Activated T-helper 1 cell treated with anti-CD3 and anti-CD28 coated beads, Interleukin-12 subunit alpha, Interleukin-12 subunit beta, Interleukin-2, Interleukin-4 antibody, amounts not matched to agents 30 ng/mL and 10 ng/mL and 1 ng/mL, durations not matched to agents 14 hours and 24 hours and 36 hours (primary cell): ENCODE measurements at regions not wholly inside any gene's neighbourhood (a gene's known extent, or its start where the extent isn't known, plus 50 kb on each side); places are given as distances from the start of the nearest gene placed in this dataset.

Source experiments
- DNase-seq: peaks from one replicate; pipeline ENCODE4 v3.0.0; 2021; ENCODE audit warnings: low spot score
- H3K27ac Mint-ChIP-seq: one replicate; pipeline ENCODE4 v1.8.0; 2021; ENCODE audit warnings: mild to moderate bottlenecking, mixed read lengths
- H3K27me3 Mint-ChIP-seq: one replicate; pipeline ENCODE4 v1.8.0; 2022; ENCODE audit warnings: mild to moderate bottlenecking, moderate library complexity, mixed read lengths; ENCODE audit not compliant: insufficient read depth
- H3K36me3 Mint-ChIP-seq: one replicate; pipeline ENCODE4 v1.8.0; 2021; ENCODE audit warnings: low read depth, mixed read lengths
- H3K4me1 Mint-ChIP-seq: one replicate; pipeline ENCODE4 v1.8.0; 2021; ENCODE audit warnings: low read depth, mixed read lengths
- H3K4me3 Mint-ChIP-seq: one replicate; pipeline ENCODE4 v1.8.0; 2021; ENCODE audit warnings: mild to moderate bottlenecking, moderate library complexity, mixed read lengths
- H3K9me3 Mint-ChIP-seq: one replicate; pipeline ENCODE4 v1.8.0; 2021; ENCODE audit warnings: mixed read lengths
- intact Hi-C: fragments of 100-400 bp; cut with micrococcal nuclease; formaldehyde crosslinking; loops from one replicate; pipeline ENCODE4 v1.15.1; 2024

DNA sequence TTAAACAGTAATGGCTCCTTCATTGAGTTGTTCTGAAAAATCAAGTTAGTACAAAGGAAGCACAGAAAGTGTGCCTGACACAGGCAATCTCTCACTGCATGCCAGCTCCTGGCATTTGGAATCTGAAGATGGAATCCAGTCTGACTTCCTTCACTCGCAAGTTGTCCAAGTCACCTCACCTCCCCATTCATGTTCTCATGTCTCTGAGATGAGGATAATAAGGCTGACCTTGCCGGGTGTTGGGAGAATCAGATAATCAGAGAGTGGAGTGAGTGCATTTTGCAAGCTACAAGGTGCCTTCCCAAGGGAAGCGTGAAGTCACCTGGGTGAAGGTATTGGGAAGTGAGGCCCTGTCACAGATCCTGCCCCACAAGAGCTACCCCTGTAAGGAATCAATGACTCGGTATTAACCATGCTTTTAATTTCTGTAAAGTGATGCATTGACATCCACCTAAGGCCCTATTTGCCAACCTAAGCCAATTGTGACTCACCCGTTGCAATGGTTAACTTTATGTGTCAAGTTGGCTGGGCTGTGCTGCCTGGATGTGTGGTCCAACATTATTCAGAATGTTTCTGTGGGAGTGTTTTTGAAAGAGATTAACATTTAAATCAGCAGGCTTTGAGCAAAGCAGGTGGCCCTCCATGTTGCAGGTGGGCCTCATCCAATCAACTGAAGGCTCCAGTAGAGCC lies 62.5 kb upstream of the TARBP1 start:
- Mint-ChIP-seq H3K27me3 (no peaks in the 10 kb centered on the region), H3K9me3 (no peaks in the 10 kb centered on the region), H3K27ac (no peak overlapping the region), H3K4me3 (no peak overlapping the region), H3K36me3 (no peaks in the 10 kb centered on the region), H3K4me1 (peaks cover 44% of the 10 kb centered on the region)
- DNase-seq = no peak
- intact Hi-C loops = no loop called here

GRCh38 chr1:234540404-234540762 lies 61.4 kb upstream of the TARBP1 start:
- H3K27ac Mint-ChIP-seq = no peak overlapping the region
- H3K36me3 Mint-ChIP-seq = no peaks in the 10 kb centered on the region
- intact Hi-C loops = no loop called here
- no peaks in the 10 kb centered on the region for H3K9me3 Mint-ChIP-seq
- peaks cover 41% of the 10 kb centered on the region for H3K4me1 Mint-ChIP-seq
- H3K27me3 Mint-ChIP-seq = no peaks in the 10 kb centered on the region
- H3K4me3 Mint-ChIP-seq = no peak overlapping the region
- DNase-seq = no peak

GRCh38 chr1:234539666-234540403 lies 60.9 kb upstream of the TARBP1 start:
- no peak overlapping the region for H3K4me3 Mint-ChIP-seq
- no peak for DNase-seq
- H3K4me1 Mint-ChIP-seq = peaks cover 35% of the 10 kb centered on the region
- H3K27ac Mint-ChIP-seq = no peak overlapping the region
- no peaks in the 10 kb centered on the region for H3K36me3 Mint-ChIP-seq
- intact Hi-C loops = no loop called here
- no peaks in the 10 kb centered on the region for H3K27me3 Mint-ChIP-seq
- H3K9me3 Mint-ChIP-seq = no peaks in the 10 kb centered on the region

DNA sequence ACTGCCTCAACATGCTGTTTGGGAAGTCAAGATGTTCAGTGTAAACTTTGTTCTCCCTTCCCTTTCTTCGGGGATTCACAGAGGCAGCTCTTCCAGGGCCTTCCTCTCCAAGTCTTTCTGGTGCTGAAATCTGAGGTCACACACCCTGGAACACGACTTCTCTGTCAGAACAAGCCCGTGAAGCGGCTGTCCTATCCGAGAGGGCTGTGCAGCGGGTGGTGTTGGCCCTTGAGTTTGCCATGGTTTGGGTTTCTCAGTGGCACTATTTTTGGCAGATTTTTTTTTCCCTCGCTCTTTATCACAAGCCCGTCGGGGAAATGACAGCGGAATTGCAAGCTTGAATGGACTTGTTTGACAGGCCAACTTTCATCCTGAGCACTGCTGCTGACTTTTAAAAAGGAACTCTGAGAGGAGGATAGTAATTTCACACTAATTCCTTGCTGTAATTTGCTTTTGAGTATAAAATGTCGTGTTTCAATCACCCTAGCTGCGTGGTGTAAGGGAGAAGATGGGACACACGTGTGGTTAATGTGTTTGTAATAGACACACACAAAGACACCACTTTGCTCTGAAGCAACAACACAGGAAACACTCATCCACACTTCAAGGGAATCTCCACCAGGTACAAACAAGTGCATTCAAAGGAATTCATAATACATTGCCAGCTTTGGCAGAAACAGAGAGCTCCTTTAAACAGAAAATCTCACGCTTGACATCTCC lies 60.1 kb upstream of the TARBP1 start:
- Mint-ChIP-seq H3K27ac (no peak overlapping the region), H3K4me3 (no peak overlapping the region), H3K27me3 (no peaks in the 10 kb centered on the region), H3K9me3 (no peaks in the 10 kb centered on the region), H3K4me1 (peaks cover 28% of the 10 kb centered on the region), H3K36me3 (no peaks in the 10 kb centered on the region)
- intact Hi-C loops = no loop called here
- no peak for DNase-seq

GRCh38 chr1:234538062-234538731 lies 59.2 kb upstream of the TARBP1 start:
- intact Hi-C loops = no loop called here
- Mint-ChIP-seq H3K4me1 (peaks cover 19% of the 10 kb centered on the region), H3K27ac (no peak overlapping the region), H3K9me3 (no peaks in the 10 kb centered on the region), H3K27me3 (no peaks in the 10 kb centered on the region), H3K4me3 (no peak overlapping the region), H3K36me3 (no peaks in the 10 kb centered on the region)
- DNase-seq = no peak

- Mint-ChIP-seq H3K9me3 (no peaks in the 10 kb centered on the region), H3K4me3 (no peak overlapping the region), H3K4me1 (peaks cover 11% of the 10 kb centered on the region), H3K27ac (no peak overlapping the region), H3K36me3 (no peaks in the 10 kb centered on the region), H3K27me3 (no peaks in the 10 kb centered on the region)
- no peak for DNase-seq
- intact Hi-C loops = no loop called here
These were observed 58.3 kb upstream of the TARBP1 start for GRCh38 chr1:234537236-234537635.

- no peak for DNase-seq
- Mint-ChIP-seq H3K27me3 (no peaks in the 10 kb centered on the region), H3K36me3 (no peaks in the 10 kb centered on the region), H3K9me3 (no peaks in the 10 kb centered on the region), H3K27ac (no peak overlapping the region), H3K4me3 (no peak overlapping the region), H3K4me1 (peaks cover 9% of the 10 kb centered on the region)
- intact Hi-C loops = no loop called here
These were observed 57.8 kb upstream of the TARBP1 start for GRCh38 chr1:234536741-234537140.

- no peak for DNase-seq
- Mint-ChIP-seq H3K36me3 (no peaks in the 10 kb centered on the region), H3K9me3 (no peaks in the 10 kb centered on the region), H3K27me3 (no peaks in the 10 kb centered on the region), H3K4me3 (no peak overlapping the region), H3K27ac (no peak overlapping the region), H3K4me1 (peaks cover 9% of the 10 kb centered on the region)
- intact Hi-C loops = no loop called here
These were observed 57.0 kb upstream of the TARBP1 start for GRCh38 chr1:234535763-234536515.

DNA sequence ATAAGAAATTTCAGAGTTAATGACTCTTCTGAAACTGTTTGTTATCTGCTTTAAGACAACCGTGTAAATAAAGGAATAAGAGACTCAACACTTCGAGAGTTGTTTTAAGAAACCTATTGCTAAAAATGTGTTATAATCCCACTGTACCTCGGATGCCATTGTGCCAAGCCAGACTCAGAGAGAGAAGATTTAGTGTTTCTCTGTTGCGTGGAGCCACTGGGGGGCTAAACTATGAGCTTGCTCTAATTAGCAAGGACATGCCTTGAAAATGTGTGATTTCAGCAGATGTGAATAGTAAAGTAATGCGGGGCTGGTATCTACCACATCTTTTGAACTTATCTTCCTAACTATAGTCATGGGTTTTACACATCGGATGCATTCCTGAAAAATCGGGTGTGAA lies 56.2 kb upstream of the TARBP1 start:
- peaks cover 9% of the 10 kb centered on the region for H3K4me1 Mint-ChIP-seq
- H3K36me3 Mint-ChIP-seq = no peaks in the 10 kb centered on the region
- no peak overlapping the region for H3K27ac Mint-ChIP-seq
- intact Hi-C loops = no loop called here
- no peaks in the 10 kb centered on the region for H3K27me3 Mint-ChIP-seq
- H3K4me3 Mint-ChIP-seq = no peak overlapping the region
- DNase-seq = no peak
- H3K9me3 Mint-ChIP-seq = no peaks in the 10 kb centered on the region

DNA sequence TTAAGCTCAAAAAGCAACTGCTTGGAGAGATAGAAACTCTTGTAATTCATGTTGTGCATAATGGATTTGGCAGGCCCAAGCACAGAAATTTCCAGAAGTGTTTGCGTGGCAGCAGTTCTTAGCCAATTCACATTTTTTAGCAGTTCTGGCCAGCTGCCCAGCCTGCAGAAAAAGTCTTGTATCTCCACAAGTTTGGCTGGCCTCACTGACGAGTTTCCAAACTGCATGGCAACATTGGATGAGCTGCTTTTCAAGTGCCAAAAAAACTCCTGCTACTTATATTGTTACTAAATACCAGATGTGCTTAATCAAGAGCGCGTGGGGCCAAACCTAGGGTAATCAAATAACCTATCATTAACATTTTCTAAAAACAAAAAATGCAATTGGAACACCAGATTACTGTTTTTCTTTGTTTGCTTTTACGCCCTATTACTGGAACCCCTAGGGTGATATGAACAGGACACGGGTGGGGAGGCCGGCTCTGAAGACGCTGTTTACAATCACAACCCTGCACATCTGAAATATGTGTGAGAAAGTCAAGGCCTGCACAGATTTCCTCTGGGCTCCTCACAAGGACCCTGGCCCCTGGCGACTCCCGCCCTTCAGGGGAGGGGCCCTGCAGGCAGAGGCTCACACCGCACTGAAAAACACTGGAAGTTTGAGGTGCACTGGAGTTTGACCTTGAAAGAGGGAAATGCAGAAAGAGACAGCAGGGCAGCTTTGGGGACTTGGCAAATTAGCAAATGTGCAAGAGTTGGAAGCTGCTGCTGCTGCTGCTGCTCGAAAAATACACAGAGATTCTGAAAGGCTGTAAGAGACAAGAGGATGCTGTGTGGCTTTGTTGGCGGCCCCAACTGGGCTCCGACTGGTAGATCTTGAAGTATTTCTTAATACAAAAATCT lies 55.2 kb upstream of the TARBP1 start:
- Mint-ChIP-seq H3K4me1 (peaks cover 9% of the 10 kb centered on the region), H3K27me3 (no peaks in the 10 kb centered on the region), H3K9me3 (no peaks in the 10 kb centered on the region), H3K36me3 (no peaks in the 10 kb centered on the region), H3K4me3 (no peak overlapping the region), H3K27ac (no peak overlapping the region)
- intact Hi-C loops = no loop called here
- no peak for DNase-seq

- Mint-ChIP-seq H3K27ac (no peak overlapping the region), H3K4me1 (peaks cover 12% of the 10 kb centered on the region), H3K36me3 (no peaks in the 10 kb centered on the region), H3K9me3 (no peaks in the 10 kb centered on the region), H3K27me3 (no peaks in the 10 kb centered on the region), H3K4me3 (no peak overlapping the region)
- no peak for DNase-seq
- intact Hi-C loops = no loop called here
These were observed 54.3 kb upstream of the TARBP1 start for GRCh38 chr1:234533034-234533891.
